ENCODE measurements at regions not wholly inside any gene's neighbourhood (a gene's known extent, or its start where the extent isn't known, plus 50 kb on each side); places are given as distances from the start of the nearest gene placed in this dataset.

DNA sequence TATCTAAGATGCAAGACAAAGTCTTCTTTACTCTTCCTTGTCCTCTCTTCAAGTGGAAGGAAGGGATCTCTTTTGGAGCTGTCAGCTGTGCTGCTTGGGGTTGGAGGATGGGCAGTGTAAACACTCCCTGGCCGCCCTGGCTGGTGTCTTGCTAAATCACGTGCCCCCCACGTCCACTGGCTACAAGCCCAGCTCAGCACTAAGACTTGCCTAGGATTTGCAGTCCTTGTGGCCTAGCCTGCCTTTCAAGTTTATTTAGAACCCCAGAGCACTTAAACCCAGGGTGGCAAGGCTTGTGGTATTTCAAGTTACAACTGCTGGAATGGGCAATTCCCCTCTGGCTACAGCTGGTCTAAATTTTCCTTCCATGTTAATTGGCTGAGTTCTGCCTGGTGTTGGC lies 272.4 kb upstream of the MYO3A start:
- no peak for DNase-seq (ENCODE audit: low read depth, low spot score)

DNA sequence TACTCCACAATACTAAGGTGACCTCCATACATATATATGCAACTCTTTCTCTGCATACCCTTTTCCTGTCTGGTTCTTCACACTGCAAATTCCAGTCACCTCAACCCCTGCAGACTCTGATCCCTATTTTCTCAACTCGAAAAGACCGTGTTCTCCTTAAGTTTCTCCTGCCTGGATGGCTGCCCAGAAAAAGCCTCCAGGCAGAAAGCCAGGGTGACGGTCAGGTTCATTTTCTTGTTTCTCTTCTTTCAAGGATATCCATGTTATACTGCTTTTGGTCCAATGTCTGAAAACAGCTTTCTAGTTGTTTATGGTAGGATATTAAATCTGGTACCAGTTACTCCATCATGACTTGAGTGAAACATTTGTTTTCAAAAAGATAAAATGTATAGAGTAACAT lies 267.8 kb upstream of the MYO3A start:
- DNase-seq (ENCODE audit: low read depth, low spot score) = peak; percentile 82

DNA sequence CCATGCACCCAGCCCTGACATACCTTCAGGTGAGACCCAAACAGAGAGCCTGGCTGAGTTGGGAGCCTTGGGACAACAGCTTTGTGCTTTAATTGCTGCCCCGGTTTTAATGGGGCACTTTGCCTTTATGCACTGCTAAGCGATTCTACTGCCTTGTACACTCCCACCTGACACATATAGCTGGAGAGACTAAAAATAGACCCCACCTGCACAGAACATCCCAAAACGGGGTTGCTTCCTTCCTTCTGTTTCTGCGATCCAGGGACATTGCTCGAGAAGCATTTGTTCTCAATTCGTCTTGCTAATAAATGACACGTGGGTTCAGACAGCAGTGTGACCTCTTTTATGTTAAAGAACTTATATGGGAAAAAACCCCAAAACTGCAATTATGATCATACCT lies 258.8 kb upstream of the MYO3A start:
- no peak for DNase-seq (ENCODE audit: low read depth, low spot score)

DNA sequence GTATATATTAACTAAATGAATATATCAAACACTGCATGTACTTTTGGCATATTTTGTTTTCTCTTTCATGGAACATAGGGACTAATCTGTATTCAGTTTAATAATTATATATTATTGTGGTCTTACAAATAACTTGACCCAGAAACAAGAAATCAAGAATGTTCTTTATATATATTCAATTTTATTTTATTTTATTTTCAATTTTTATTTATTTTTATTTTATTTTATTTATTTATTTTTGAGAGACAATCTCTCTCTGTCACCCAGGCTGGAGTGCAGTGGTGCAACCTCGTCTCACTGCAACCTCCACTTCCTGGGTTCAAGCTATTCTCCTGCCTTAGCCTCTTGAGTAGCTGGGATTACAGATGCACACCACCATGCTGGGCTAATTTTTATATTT lies 258.4 kb upstream of the MYO3A start:
- DNase-seq (ENCODE audit: low read depth, low spot score) = no peak

DNA sequence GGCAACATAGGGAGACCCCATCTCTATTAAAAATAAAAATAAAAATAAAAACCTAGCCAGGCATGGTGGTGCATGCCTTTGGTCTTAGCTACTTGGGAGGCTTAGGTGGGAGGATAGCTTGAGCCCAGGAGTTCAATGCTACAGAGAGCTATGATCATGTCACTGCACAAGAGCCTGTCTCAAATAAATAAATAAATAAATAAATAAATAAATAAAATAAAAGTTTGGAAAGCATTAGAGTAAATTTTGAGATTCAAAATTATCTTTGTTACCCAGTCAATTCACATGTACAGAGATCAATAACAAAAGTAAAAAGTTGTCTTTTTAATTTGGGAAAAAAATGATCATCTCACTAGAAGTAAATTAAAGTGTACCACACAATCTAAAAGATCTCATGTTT lies 255.8 kb upstream of the MYO3A start:
- no peak for DNase-seq (ENCODE audit: low read depth, low spot score)

DNA sequence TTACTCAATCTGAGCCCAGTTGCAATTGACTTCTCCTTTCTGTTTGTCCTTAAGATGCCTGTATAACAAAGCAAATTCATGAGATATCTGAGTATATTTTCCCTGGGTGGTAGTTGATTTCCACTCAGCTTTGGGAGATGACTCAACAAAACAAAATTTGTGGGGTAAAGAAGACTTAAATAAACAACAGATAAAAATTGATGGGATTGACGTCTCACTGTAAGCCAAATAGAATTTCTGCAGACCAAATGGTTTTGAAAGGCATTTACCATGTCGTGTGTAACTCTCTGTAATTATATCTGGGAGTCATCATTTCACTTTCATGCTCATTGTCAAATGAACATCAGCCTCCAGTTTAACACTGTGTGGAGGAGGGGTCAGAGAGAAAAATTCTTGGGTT lies 255.4 kb upstream of the MYO3A start:
- DNase-seq (ENCODE audit: low read depth, low spot score) = no peak

DNA sequence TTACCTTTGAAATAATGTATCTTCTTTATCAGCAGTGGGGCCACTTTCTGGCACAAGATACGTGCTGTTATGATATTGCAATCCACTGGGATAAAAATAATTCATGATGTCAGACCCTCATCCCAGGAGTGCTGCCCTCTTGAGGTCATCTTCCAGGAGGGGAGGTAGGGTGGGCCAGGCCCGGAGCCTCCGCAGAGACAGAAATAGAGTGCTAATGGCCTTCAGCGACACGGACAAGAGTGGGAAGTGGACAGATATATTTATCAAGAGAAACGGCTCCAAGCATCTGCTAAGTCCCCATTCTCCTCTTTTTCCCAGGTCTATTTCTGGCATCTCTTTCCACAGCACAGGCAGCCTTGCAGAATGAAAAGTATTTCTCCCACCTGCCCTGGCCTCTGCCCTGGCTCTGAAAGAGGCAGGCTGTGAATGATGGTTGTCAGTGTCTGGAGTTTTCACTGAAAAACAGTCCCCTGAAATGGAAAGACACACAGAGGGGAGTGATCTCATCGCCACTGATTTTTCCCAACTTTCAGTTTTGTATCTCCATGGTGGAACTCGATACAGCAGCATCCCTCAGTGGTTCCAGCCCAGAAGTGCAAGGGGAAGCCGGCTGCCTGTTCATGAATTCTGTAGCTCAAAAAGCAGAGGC lies 251.7 kb upstream of the MYO3A start:
- peak; percentile 77 for DNase-seq (ENCODE audit: low read depth, low spot score)

DNA sequence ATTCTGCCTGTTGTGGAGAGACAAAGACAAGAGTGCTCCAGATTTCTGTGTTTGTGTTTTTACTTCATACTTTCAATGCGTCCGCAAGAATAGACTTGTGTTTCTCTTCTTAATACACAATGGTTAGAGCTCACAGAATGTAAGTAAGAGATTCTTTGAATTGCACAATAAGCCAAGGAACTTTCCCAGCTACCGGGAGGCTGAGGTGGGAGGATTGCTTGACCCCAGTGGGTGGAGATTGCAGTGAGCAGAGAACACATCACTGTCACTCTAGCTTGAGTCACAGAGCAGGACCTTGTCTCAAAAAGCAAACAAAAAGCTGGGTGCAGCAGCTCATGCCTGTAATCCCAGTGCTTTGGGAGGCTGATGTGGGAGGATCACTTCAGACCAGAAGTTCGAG lies 250.7 kb upstream of the MYO3A start:
- no peak for DNase-seq (ENCODE audit: low read depth, low spot score)

DNA sequence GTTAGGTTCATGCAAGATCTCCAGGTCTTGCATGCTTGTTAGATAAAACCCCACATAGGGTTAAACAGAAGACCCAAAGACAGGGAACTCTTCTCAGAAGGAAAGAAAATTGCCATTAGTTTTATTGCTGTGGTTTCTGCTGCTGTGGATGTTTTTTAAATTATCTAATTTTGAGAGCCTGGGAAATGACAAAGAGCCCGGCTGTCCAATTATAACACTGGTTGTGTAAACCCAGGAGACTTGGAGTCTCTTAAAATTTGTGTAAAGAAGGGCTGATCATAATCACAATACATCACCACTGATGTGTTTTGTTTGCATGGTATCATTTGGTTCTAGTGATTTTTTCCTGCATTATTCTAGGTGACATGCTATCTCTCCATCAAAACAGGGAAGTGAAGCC lies 246.5 kb upstream of the MYO3A start:
- DNase-seq (ENCODE audit: low read depth, low spot score) = no peak

DNA sequence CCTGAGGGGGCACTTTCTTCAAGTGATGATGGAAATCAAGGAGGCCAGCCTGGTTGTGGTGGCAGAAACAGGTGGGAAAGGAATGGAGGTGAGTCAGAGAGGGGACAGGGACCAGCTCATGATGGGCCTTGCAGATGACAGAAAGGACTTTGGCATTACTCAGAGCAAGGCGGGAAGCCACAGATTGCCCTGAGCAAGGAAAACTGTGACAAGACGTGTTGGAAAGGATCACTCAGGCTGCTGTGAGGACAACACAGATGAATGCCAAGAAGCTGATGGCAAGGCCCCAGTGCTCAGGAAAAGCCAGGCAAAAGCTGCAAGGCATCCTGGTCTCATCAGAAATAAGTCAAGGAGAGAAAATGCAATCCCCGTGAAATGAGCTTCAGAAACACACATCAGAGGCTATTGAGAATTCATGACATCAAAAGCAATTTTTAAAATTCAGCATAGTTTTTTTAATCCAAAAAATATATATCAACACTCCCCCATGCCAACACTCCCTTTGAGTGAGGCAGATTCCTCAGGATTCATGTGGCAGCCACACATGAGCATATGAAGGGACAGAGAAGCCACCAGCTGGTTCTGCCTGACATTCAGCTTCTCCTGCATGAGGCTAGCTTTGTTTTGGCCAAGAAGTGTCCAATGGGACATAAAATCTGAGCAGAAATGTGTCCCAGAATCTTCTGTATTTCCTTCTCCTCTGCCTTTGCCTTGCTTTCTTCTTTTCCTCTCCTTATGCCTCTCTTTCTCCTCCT lies 244.5 kb upstream of the MYO3A start:
- no peak for DNase-seq (ENCODE audit: low read depth, low spot score)

DNA sequence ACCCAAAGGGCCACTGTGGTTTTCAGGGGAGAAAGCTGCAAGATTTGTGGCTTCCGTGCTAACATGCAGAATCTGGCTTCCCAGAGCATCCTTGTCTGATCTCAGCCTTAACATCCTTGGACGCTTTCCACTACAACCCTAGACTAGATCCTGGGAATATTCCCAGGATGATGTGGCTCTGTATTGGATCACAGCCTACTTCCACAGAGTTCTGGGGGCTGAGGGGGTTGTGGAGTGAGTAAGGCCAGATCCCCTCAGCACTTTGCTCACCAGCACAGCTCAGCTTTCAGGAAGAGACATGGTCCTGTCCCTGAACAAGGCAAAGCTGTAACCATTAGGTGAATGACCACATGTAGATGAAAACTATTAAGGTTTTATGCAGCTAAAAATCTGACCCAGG lies 241.3 kb upstream of the MYO3A start:
- DNase-seq (ENCODE audit: low read depth, low spot score) = no peak

DNA sequence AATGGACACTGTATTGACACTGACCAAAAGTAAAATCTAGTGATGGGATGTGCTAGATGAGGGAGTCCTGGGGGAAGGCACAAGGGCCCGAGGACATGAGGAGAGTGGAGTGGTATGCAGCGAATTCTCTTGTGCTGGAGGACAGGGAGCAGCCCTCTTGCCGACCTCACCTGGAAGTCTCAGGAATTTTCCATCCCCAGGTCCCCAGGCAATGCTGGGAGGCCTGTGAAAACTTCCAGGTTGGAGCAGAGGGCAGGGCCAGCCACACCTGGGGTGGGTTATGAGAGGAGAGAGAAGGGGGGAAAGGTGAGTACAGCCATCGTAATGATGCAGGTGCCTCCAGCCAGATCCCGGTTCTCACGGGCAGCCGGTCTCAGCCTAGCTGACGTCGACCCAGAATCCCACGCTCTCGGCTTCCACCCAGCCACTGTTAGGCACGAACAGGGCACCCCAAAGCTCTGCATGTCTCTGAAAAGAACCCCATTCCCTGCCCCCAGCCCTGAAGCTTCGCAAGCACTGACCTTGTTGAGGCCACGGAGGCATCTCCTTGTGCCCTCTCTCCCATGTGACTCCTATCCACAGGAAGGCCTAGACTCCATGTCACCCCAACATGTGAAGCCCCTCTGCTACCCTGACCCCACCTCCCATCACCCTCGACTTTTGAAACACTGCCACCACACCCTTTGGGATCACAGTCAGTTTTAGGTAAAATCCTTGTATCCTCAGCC lies 239.7 kb upstream of the MYO3A start:
- DNase-seq (ENCODE audit: low read depth, low spot score) = no peak

DNA sequence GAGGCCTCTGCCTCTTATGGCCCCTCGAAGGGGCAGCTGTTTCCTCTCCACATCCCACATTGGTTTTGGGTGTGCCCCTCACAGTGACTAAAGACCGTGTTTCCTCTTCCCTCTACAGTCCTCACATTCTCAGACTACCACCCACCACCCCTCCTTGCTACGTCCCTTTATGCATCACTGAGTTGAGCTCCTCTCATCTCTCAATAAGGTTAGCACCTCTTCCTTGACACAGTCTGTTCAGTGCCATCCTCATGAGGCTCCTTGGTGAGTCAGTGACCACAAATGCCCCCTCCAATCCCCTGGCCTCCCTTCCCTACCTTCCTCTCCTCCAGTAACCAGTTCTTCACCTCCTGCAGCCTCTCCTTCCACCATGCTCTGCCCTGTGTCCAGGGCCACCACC lies 239.1 kb upstream of the MYO3A start:
- no peak for DNase-seq (ENCODE audit: low read depth, low spot score)

DNA sequence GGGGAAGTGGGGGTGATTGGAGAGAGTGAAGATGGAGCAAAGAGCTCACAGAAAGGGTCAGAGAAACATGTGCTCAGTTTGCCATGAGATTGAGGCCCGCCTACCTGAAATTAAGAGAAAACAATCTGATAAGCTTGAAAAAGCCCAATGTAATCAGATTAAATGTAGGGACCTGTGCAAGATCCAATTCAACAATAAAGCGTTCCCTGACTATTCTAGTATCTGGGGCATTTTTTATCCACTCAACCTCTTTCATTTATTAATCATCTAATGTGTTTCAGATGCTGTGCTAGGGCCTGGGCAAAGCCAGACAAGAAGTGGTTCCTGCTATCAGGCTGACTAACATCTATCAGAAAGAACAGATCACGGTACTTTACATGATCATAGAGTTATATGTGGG lies 238.4 kb upstream of the MYO3A start:
- DNase-seq (ENCODE audit: low read depth, low spot score) = no peak

DNA sequence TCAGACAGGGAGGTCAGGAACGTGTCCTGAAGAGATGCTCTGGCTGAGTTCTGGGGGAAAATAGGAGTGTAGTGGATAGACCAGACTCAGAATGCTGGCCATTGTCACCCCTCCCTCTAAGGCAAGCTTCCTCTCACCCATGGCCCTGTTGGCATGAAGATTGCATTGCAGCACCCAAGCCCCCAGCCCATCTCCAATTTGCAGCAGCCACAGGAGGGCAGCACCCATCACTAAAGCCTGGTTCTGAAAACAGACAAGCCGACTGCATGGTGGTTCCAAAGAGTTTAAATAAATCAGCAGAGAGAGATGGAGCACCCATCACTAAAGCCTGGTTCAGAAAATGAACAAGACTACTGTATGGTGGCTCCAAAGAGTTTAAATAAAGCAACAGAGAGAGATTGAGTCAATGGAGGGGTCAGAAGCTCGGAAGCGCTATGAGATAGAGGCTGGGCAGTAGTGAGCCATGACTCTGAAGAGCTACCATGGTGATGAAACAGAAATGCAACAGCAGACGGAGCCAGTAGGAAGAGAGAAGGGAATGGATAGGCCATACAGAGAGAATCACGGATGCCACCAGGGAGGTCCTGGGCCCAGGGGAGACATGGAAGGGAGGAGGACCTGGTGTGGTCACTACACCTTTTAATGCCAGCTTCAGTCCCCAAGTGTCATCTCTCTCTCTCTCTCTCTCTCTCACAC lies 237.9 kb upstream of the MYO3A start:
- no peak for DNase-seq (ENCODE audit: low read depth, low spot score)

DNA sequence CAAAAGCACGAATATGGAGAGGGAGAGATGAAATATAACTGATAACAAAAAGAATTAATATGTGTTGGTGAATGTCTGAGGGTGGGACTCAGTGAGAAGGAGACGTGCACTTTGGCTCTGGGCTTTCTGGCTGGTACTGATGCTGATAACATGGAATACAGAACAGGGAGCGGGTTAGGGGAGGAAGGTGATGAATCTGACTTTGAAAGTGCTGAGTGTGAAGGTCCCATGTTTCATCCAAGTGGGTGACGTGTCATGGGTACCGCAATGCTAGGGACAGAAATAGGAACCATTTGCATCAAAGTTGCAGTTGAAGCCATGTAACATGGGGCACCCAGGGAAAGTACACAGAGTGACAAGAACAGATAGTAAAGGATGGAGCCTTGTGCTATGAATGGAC lies 236.6 kb upstream of the MYO3A start:
- no peak for DNase-seq (ENCODE audit: low read depth, low spot score)

DNA sequence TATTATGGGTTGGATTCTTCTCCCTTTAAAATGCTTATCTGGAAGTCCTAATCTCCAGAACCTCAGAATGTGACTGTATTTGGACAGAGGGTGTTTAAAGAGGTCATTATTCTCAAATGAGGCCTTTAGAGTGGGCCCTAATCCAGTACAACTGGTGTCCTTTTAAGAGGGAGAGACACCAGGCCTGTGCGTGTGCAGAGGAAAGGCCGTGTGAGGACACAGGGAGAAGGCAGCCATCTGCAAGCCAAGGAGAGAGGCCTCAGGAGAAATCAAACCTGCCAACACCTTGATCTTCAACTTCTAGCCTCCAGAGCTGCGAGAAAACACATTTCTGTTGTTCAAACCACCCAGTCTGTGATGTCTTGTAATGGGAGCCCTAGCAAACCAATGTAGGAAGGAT lies 235.4 kb upstream of the MYO3A start:
- DNase-seq (ENCODE audit: low read depth, low spot score) = no peak

DNA sequence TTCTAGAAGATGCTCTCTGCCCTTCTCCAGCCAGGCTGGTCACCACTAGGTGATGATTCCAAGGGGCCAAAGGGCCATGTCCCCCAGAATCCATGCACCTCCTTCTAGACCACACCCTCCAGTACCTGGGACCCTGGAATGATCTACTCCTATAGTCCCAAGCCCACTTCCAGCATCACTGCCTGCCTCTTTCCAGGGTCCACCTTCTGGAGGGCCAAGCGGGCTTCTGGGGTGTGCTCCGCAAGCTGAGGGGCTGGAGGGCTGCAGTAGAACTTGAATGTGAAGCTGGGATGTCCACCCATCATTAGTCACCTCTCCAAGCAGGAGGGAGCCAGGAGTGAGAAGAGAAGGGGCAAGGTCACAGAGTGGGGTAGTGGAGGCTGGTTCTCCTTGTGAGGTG lies 234.4 kb upstream of the MYO3A start:
- DNase-seq (ENCODE audit: low read depth, low spot score) = no peak

DNA sequence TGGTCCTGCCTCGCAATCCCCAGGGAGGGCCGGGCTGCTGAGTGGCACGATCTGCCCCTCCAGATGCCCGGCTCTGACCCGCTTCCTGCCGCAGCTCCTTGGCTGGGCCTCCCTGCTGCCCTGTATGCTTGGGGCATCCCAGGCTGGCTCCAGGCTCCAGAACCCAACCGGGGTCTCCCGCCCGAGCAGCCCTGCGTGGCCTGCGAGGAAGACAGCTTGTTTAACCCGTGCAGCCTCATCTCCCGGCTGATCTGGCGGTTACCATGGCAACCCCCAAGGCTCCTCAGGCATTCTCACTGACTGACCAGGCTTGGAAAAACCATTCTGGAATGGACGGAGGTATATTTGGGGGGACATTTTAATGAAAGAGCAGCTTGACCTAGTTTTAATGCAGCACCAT lies 232.4 kb upstream of the MYO3A start:
- DNase-seq (ENCODE audit: low read depth, low spot score) = peak; percentile 16

DNA sequence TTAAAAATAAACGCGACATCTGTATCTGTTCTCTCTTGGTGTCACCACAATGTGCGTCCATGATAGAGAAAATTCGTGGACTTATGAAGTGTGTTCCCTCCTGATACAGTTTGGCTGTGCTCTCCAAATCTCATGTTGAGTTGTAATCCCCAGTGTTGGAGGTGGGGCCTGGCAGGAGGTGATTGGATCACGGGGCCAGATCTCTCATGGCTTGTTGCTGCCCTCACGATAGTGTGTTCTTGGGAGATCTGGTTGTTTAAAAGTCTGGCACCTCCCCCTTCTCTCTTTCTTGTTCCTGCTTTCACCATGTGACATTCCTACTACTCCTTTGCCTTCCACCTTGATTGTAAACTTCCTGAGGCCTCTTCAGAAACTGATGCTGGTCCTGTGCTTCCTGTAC lies 229.4 kb upstream of the MYO3A start:
- no peak for DNase-seq (ENCODE audit: low read depth, low spot score)

DNA sequence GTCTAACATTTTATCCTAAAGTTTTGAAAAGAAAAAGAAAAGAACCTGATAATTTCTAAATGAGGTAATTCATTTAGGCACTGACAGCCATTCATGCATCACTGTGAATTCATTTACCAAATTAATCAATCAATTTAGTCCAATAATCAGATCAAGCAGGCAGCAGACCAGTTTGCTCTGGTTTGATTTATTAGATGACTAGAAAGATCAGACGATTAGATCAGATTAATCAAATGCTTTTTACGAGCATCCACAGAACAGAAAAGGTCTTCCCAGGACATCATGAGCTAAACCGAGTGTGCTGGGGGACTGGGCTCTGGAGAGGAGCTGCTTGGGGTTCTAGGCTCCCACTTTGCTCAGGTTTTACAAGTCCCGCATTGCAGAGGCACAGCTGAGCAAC lies 226.5 kb upstream of the MYO3A start:
- no peak for DNase-seq (ENCODE audit: low read depth, low spot score)

DNA sequence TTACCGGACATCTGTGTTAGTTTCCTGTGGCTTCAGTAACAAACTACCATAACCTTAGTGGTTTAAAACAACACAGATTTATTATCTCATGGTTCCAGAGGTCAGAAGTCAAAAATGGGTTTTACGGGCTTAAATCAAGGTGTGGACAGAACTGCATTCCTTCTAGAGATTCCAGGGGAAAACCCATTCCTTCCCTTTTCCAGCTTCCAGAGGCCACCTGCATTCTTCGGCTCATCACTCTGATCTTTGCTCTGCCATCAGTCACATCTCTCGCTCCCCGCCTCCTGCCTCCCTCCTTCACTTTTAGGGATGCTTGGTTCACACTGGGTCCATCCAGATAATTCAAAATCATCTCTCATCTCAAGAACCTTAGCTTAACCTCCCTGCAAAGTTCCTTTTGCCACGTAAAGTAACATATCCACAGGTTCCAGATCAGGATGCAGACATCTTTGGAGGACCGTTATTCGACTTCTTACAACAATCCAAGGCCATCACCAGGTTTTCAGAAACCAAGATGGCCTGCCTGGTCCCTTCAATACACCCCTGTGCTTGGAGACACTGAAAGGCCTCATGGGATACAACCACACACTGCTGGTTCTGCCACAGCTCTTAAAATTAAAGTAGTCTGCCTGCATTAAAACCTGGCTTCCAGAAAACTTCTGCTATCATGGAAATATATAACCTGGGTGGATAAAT lies 225.9 kb upstream of the MYO3A start:
- no peak for DNase-seq (ENCODE audit: low read depth, low spot score)
